VCaP (cell line): ENCODE measurements at regions not wholly inside any gene's neighbourhood (a gene's known extent, or its start where the extent isn't known, plus 50 kb on each side); places are given as distances from the start of the nearest gene placed in this dataset.

Experiments used
- H3K27ac ChIP-seq: fragments of 450-650 bp; 2 replicates; pipeline ENCODE4 v1.5.1; 2017
- CTCF ChIP-seq: fragments of 450-650 bp; conservative IDR thresholded peaks from 2 replicates; pipeline ENCODE4 v1.5.1; 2017; ENCODE audit warnings: mild to moderate bottlenecking, moderate library complexity

DNA sequence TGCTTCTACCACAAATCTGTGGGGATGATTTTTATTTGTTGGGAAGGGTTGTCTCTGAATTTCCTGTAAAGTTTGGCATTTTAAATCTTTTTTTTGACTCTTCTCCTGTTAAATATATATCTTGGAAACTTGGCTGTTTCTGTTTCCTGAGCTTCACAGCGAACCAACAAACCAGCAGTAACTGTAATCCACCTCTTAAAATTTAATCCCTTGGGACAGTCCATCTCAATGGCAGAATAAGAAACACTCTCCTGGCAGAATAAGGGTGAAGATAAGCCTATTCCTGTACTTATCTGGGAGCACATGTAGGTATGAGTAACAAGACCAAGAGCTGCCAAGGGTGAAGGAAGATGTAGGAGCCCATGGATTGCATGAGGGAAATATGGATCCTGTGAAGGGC lies 73.1 kb upstream of the RPS23 start:
- no peak for TF ChIP-seq CTCF
- no peak overlapping the region for H3K27ac ChIP-seq

DNA sequence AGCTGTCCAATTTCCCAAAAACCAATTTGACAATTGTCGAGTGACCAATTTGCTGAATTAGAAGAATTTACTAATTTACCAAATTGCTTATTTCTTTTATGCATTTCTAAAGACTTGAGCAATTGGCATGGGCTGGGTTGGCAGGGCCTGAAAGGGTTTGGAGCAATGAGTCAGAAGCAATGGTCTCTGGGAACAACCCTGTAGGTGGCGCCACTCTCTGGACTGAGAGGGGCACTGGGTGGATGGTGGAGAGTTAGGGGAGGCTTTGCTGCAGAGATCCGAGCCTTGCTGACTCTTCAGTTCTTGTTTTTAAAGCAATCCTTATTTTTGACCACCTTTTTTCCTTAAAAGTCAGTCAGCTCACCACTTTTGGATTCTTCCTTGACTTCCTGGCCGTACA lies 71.5 kb upstream of the RPS23 start:
- TF ChIP-seq CTCF = peak; percentile 16; the same call in 1 of the 2 replicates
- H3K27ac ChIP-seq = no peak overlapping the region

DNA sequence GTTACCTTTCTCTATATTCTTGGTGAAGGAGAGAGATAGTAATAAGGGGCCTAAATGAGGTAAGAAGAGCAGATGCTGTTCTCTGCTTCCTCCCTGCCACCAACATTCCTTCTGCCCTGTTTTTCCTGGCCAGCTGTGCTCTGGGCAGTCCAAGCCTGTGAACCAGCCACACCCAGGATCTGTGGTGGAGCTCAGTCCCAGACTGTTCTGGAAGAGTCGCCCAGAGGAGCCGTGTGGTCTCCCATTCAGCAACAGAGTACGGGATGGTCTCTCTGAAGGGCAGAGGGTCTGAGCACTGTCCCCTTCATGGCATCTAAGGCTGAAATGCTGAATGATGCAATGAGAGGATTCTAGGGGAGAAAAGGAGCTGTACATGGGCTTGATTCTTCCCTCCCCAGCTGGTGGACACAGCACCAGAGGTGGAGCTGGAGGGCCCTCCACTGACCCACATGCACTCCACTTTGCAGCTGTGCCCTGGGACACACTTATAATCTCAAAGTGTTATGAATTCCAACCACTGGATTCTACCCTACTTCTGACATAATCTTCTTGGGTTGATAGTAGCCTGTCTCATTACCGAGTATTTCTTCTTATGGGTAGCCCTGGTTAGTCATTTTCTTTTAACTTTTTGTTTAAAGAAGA lies 70.8 kb upstream of the RPS23 start:
- no peak for TF ChIP-seq CTCF
- no peak overlapping the region for H3K27ac ChIP-seq

GRCh38 chr5:82347201-82347865 lies 69.2 kb upstream of the RPS23 start:
- H3K27ac ChIP-seq = no peak overlapping the region

DNA sequence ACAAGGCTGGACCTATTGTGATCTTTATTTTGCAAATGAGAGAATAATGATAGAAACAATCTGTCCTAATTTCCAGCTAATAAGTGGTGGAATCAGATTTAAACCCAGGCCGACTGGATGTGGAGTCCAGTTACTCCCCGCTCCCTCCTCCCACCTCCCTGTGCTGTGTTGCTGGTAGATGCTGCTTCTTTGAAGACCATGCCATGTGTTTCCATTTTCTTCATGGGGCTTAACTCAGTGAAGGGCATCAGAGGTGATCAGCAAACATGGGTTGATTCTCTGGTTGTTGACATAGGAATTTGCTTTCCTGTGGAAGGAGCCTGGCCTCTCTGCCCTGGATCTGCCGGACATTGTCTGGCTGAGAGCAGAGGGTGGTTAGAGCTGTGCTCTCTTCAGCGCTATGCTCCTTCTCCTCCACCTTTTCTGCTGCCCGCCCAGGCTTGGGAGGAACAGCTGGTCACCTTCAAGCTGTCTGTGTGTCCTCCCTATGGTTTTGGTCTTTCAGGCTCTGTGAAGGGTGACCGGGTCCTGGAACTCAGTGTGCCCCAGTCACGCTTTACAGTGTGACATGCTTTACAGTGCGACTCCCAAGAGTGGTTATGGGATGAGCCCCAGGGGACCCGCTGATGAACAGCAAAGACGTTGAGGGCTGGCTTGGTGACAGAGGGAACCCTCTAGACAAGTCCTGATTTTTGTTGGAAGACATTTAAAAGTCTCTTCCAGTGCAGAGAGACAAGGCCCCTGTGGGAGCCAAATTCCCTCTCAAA lies 68.4 kb upstream of the RPS23 start:
- TF ChIP-seq CTCF = no peak
- no peak overlapping the region for H3K27ac ChIP-seq

More at GRCh38 chr5:82347201-82347865, 69.2 kb upstream of the RPS23 start:
- TF ChIP-seq CTCF = no peak

GRCh38 chr5:82345108-82345507 lies 67.0 kb upstream of the RPS23 start:
- TF ChIP-seq CTCF = no peak
- H3K27ac ChIP-seq = no peak overlapping the region

- no peak for TF ChIP-seq CTCF
- no peak overlapping the region for H3K27ac ChIP-seq
Measured at GRCh38 chr5:82341325-82341724, 63.2 kb upstream of the RPS23 start.
